Caki2 (cell line): ENCODE measurements at regions not wholly inside any gene's neighbourhood (a gene's known extent, or its start where the extent isn't known, plus 50 kb on each side); places are given as distances from the start of the nearest gene placed in this dataset.
A peak's percentile ranks its signal among the peaks of the same experiment; 100 is the strongest.

Experiments used
- DNase-seq: peaks from one replicate; pipeline ENCODE4 v3.0.0-alpha.2; 2015; ENCODE audit warnings: low read depth
- in situ Hi-C: cut with HindIII; loops from 2 replicates; pipeline ENCODE4 v1.10.0; 2016; ENCODE audit warnings: low sequenced_read_pairs, low pct_unique_long_range_greater_than_20kb, mixed read lengths

DNA sequence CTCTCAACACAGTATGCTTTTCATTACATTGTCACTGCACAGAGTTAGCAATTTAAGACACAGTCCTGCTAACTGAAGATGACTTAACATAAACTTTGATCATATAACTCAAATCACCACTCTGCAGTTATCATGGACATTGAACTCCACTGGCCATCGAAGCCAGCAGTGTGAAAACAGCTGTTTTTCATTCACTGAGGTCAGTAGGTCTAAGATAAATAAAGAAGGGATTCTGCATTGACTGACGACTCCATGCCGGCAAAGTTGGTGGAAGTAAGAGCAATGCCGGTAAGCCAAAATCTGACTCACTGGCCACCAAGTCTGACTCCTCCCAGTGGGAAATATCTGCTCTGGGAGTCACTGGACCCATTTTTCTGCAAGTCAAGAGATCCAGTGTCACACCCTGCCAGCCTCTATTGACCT lies 449.9 kb upstream of the ANKRD30A start:
- in situ Hi-C loops, result no loop called here
- DNase-seq, result peak; percentile 39

GRCh38 chr10:36671607-36672006 lies 453.8 kb upstream of the ANKRD30A start:
- in situ Hi-C loops, result no loop called here
- DNase-seq, result no peak

GRCh38 chr10:36670621-36671402 lies 454.6 kb upstream of the ANKRD30A start:
- in situ Hi-C loops, result no loop called here
- DNase-seq, result no peak

GRCh38 chr10:36669615-36670352 lies 455.6 kb upstream of the ANKRD30A start:
- in situ Hi-C loops, result no loop called here
- DNase-seq, result no peak

DNA sequence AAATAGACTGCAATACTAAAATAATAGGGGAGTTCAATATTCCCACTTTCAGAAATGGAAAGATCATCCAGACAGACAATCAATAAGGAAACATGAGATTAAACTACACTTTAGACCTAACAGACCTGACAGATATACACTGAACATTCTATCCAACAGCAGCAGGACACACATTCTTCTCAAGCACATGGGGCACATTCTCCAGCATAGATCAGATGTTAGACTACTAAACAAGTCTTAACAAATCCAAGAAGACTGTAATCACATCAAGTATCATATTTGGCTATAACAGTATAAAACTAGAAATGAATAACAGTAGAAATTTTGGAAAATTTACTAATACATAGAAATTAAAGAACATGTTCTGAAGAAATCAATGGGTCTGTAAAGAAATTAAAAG lies 458.9 kb upstream of the ANKRD30A start:
- in situ Hi-C loops, result no loop called here
- no peak for DNase-seq

GRCh38 chr10:36662571-36662970 lies 462.8 kb upstream of the ANKRD30A start:
- no peak for DNase-seq
- in situ Hi-C loops, result no loop called here

- in situ Hi-C loops, result no loop called here
- no peak for DNase-seq
Measured at GRCh38 chr10:36650274-36650673, 475.1 kb upstream of the ANKRD30A start.

GRCh38 chr10:36647540-36647939 lies 477.9 kb upstream of the ANKRD30A start:
- DNase-seq, result no peak

GRCh38 chr10:36640626-36641025 lies 484.8 kb upstream of the ANKRD30A start:
- in situ Hi-C loops, result no loop called here
- DNase-seq, result no peak

More at GRCh38 chr10:36647540-36647939, 477.9 kb upstream of the ANKRD30A start:
- in situ Hi-C loops, result no loop called here

DNA sequence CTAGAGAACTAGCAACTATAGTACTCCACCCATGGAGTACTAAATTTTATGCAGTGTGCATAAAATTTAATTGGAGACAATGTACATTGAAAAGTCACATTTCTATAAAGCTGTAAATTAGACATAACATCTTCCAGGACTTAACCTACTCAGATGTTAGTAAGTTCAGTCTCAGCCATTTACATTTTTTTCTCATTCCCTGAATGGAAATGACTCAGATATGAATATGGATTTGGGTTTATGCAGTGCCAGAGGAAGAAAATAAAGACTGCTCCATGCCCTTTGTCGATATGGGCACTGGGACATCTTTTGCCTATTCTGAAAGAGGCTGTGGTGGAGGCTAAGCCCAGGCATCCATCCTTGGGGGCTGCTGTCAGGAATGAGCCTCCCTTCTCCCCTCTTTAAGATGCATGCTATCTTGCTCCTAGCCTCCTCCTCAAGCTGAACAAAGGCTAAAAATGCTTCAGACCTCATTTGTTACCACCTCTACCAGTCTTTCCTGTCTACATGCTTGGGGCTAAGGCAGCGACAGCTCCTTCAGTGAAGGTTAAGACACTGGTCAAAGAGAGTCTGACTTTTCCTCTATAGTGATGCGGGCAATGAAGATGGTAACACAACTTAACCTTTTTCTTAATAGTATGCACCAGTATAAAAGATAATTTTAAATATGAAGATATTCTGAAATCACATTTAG lies 486.8 kb upstream of the ANKRD30A start:
- DNase-seq, result no peak
- in situ Hi-C loops, result no loop called here

- in situ Hi-C loops, result no loop called here
- DNase-seq, result no peak
Measured at GRCh38 chr10:36636879-36637278, 488.5 kb upstream of the ANKRD30A start.

DNA sequence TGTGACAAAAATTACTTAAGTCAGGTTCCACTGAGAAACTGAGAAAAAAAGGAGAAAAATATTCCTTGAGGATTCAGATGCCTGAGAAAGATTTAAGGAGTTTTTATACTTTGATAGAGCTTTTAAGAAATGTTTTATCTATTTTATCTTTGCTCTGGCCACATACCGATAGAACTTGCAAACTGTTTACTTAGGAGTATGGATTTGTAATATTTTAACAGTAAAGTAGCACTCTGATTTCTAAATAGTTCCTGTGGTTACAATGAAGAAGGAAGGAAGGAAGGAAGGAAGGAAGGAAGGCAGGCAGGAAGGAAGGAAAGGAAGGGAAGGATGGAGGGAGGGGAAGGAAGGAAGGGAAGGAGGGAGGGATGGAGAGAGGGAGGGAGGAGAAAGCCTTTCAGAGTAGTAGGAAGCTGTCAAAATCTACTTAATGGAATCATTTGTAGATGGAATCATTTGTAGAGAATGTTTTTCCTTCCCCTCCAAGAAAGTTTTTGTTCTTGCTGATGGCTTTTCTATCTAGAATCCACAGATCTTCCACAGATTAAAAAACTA lies 489.0 kb upstream of the ANKRD30A start:
- no peak for DNase-seq
- in situ Hi-C loops, result no loop called here

DNA sequence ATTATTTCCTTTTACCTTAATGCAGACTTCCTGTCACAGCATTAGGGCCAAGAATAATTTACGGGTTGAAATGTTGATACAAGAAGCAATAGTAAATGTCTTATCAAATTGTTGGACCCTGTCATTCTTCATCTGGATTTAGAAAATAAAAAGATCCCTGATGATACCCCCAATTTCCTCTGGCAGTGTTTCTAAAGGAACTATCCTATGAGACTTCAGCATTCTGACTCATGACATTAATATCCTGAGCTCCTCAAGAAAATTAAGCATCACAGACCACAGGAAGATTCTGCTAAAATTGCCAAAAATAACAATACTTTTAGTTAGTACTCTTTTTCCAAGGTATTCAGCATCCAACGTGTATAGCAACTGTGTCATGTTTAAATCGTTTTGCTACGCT lies 490.5 kb upstream of the ANKRD30A start:
- no peak for DNase-seq

DNA sequence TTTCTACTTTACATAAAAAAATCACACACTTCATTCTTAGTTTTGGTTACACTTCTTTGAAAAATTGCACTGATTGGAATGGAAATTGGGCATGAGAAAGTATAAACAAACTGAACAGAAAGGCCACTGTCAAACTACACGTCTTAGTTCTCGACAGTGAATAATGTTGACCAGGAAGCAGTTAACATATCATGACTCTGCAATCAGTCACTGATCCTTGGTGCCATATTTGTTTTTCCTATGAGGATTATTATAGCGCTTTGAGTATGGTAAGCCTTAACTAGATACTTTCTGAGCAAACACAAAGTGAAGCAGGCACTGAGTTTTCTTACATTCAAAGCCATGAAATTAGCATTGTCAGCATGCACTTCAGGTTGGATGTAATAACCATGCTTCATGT lies 495.1 kb upstream of the ANKRD30A start:
- DNase-seq, result no peak
- in situ Hi-C loops, result no loop called here

More for the DNA sequence above, 490.5 kb upstream of the ANKRD30A start:
- in situ Hi-C loops, result no loop called here

DNA sequence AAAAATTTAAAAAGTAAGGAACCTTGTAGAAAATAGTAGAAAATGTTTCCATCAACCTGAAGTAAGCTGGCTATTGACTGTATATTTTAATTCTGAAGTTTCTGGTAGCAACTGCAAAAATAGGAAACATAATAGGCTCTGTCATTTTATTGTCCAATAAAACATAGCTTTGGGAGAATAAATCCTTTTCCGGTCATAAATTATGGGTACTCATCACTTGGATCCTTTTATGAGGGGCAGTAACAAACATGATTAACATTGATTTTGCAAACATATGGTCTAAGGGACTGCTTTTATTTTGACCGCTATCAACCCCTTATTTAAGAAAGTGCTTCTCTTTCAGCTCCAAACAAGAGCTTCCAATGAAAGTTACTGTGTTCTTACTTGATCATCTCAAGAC lies 495.9 kb upstream of the ANKRD30A start:
- in situ Hi-C loops, result no loop called here
- no peak for DNase-seq

DNA sequence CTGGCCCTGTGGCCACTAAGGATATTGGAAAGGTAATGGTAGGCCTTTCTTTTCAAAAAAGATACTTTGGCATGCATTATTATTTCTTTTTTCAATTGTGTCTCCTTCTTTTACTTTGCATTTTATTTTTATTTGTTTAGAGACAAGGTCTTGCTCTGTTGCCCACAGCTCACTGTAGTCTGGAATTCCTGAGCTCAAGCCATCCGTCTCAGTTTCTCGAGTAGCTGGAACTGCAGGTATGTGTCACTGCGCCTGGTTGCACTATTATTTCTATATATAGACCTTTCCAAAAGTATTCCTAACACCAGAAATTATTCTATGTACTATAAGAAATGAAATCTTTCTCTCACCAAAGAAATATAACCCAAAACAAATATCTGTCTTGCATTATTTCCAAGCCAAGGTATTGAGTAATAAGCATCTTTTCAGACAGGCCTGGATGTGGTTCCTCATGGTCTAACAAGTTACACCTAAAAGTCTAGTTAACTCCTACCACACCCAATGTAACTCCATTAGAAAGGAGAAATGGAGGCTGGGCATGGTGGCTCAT lies 500.8 kb upstream of the ANKRD30A start:
- peak; percentile 63 for DNase-seq
- in situ Hi-C loops, result no loop called here

GRCh38 chr10:36621346-36621745 lies 504.1 kb upstream of the ANKRD30A start:
- in situ Hi-C loops, result no loop called here
- peak; percentile 25 for DNase-seq

DNA sequence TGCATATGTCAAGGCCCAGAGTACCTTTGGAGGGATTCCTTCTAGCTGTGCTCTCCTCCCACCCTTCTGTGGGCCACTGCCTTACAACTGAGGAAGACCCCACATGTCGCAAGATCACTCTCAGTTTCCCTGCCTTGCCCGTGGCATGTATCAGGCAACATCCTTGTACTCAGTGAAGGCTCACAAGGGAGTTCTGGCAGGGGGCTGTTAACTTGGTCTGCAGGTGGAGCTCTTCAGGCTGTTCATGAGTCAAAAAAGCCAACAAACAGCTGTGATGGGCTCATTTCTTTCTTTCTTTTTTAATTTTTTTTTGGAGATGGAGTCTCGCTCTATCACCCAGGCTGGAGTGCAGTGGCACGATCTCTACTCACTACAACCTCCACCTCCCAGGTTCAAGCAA lies 513.0 kb upstream of the ANKRD30A start:
- in situ Hi-C loops, result no loop called here
- no peak for DNase-seq

DNA sequence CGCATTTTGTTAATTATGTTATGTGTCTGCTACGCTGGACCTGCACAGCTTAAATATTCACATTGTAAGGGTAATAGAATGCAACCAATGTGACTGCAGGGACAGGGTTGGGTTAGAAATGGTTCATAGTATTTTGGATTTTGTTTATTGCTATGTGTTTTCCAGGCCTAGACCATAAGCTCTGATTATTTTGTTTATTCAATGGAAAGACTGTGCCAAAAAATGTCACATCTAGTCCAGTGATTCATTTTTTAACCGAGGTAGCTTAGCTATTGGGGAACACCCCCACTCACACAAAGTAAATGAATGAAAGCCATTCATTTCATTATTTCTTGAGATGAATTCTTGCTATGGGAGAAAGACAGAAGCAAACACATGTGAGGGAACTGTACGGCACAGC lies 516.5 kb upstream of the ANKRD30A start:
- in situ Hi-C loops, result no loop called here
- DNase-seq, result no peak
